ENCODE measurements at regions not wholly inside any gene's neighbourhood (a gene's known extent, or its start where the extent isn't known, plus 50 kb on each side); places are given as distances from the start of the nearest gene placed in this dataset.

DNA sequence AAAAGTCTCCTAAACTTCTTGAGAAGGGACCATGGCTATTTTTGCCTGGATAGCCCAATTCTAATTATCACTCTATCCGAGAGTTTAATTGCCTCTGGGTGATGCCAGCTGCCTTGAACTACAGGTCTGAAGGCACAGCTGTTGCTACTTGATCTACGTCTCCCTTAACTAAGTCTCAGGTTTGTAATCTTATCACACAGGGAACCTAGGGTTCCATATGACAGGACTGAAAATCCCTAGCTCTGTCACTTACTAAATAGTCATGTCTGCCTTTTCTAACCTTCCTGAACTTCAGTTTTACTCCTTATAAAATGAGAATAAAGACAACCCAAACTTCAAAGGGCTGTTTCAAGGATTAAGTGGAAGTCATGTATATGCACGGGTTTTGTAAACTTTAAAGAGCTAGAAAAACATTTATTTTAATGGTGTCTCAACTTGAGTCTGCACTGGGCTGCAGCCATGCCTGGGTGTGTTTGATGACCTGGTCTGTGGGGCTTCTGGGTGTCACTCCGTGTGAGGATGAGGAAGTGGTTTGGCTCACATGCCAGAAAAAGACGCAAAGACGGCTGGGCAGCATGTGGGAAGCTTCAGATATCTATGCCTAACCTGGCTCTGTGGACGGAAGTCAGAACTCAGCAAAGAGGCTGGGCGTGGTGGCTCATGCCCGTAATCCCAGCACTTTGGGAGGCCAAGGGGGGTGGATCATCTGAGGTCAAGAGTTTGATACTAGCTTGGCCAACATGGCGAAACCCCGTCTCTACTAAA lies 129.3 kb upstream of the SLC44A1 start:
- TF ChIP-seq POLR2AphosphoS5 (IDR thresholded peaks at IDR 0.05) (no peak), CTCF (IDR thresholded peaks at IDR 0.05) (no peak)
